H1 (cell line): ENCODE measurements at regions not wholly inside any gene's neighbourhood (a gene's known extent, or its start where the extent isn't known, plus 50 kb on each side); places are given as distances from the start of the nearest gene placed in this dataset.

Experiments
- CTCF ChIA-PET: fragments of 300-600 bp; sonication (Branson Sonifier 250); formaldehyde crosslinking; loops from one replicate; lab custom pipeline; 2021; ENCODE audit not compliant: partially characterized antibody; lab: Charles Lee
- POLR2A ChIA-PET: fragments of 300-600 bp; sonication (Branson Sonifier 250); formaldehyde crosslinking; loops from one replicate; lab custom pipeline; 2021; ENCODE audit warnings: inconsistent platforms; ENCODE audit not compliant: partially characterized antibody; lab: Charles Lee
- DNase-seq, 2 experiments: peaks; one replicate each; pipeline versions ENCODE4 v3.0.0 to v3.0.0-alpha.2; 2010 to 2022; ENCODE audit warnings: low spot score in 2 of 2, low read depth in 1 of 2, mixed read lengths in 1 of 2
- FAIRE-seq: peaks from 2 replicates; lab custom pipeline; 2011; peaks lifted over from hg19 to GRCh38; lab: Jason Lieb, UNC
- H2AFZ ChIP-seq: 2 replicates; pipeline ENCODE4 v1.8.1; 2012; ENCODE audit warnings: low read length, inconsistent platforms
- H2AK5ac ChIP-seq: 2 replicates; pipeline ENCODE4 v1.6.1; 2013; ENCODE audit warnings: low read depth, low read length
- H2BK120ac ChIP-seq: replicated peaks from 2 replicates; pipeline ENCODE3; 2013; ENCODE audit warnings: low read depth, low read length, inconsistent platforms
- H2BK12ac ChIP-seq: 2 replicates; pipeline ENCODE4 v1.6.1; 2013; ENCODE audit warnings: low read depth, low read length
- H2BK15ac ChIP-seq: 2 replicates; pipeline ENCODE4 v1.6.1; 2013; ENCODE audit warnings: low read length
- H2BK20ac ChIP-seq: 2 replicates; pipeline ENCODE4 v1.6.1; 2013; ENCODE audit warnings: low read length
- H2BK5ac ChIP-seq: 2 replicates; pipeline ENCODE4 v1.6.1; 2013; ENCODE audit warnings: low read depth, low read length
- H3K14ac ChIP-seq: 2 replicates; pipeline ENCODE4 v1.6.1; 2013; ENCODE audit warnings: inconsistent platforms; ENCODE audit not compliant: insufficient read length
- H3K18ac ChIP-seq: 2 replicates; pipeline ENCODE4 v1.6.1; 2013; ENCODE audit warnings: low read length; ENCODE audit errors: extremely low read depth
- H3K23ac ChIP-seq: 2 replicates; pipeline ENCODE4 v1.6.1; 2013; ENCODE audit warnings: inconsistent platforms; ENCODE audit not compliant: insufficient read length
- H3K23me2 ChIP-seq: 2 replicates; pipeline ENCODE4 v1.6.1; 2013; ENCODE audit warnings: low read depth, low read length
- H3K27ac ChIP-seq: 2 replicates; pipeline ENCODE4 v1.6.1; 2011; ENCODE audit warnings: low read depth, low read length, inconsistent platforms
- H3K27me3 ChIP-seq, 4 experiments: replicated peaks in 1 of 4; 1 replicate in 1 of 4; 2 replicates in 3 of 4; pipeline versions ENCODE4 v1.6.1 to v1.8.1; 2011 to 2013; ENCODE audit warnings: low read length in 3 of 4, mild to moderate bottlenecking in 3 of 4, inconsistent platforms in 2 of 4, mixed read lengths in 2 of 4, moderate library complexity in 1 of 4; ENCODE audit not compliant: control insufficient read depth in 3 of 4, insufficient read depth in 3 of 4; ENCODE audit errors: extremely low read depth in 1 of 4
- H3K36me3 ChIP-seq, 4 experiments: 2 replicates each; pipeline versions ENCODE4 v1.6.1 to v1.8.1; 2011 to 2013; ENCODE audit warnings: mild to moderate bottlenecking in 4 of 4, low read length in 3 of 4, moderate library complexity in 2 of 4, control low read depth in 1 of 4, inconsistent platforms in 1 of 4; ENCODE audit not compliant: insufficient read depth in 4 of 4, control insufficient read depth in 2 of 4
- H3K4ac ChIP-seq: replicated peaks from 2 replicates; pipeline ENCODE3; 2013; ENCODE audit warnings: low read length, low read depth, mixed read lengths, inconsistent platforms; ENCODE audit not compliant: insufficient read length
- H3K4me1 ChIP-seq, 4 experiments: replicated peaks in 1 of 4; 1 replicate in 1 of 4; 2 replicates in 3 of 4; pipeline versions ENCODE4 v1.6.1 to v1.8.1; 2011 to 2013; ENCODE audit warnings: low read length in 3 of 4, inconsistent platforms in 2 of 4, mixed read lengths in 1 of 4; ENCODE audit not compliant: insufficient read depth in 4 of 4, control insufficient read depth in 3 of 4
- H3K4me2 ChIP-seq, 2 experiments: 2 replicates each; pipeline versions ENCODE4 v1.6.1 to v1.8.1; 2011 to 2013; ENCODE audit warnings: low read depth in 2 of 2, low read length in 2 of 2, control low read depth in 1 of 2, inconsistent platforms in 1 of 2, mild to moderate bottlenecking in 1 of 2; ENCODE audit not compliant: insufficient read depth in 1 of 2
- H3K4me3 ChIP-seq, 4 experiments: fragments of 200-600, 300-600 bp in 1 of 4; sonication (generic), shearing (Covaris generic), sonication (Bioruptor Twin) in 1 of 4; 2 replicates each; pipeline versions ENCODE4 v1.5.1 to v1.8.1; 2011 to 2016; ENCODE audit warnings: low read length in 4 of 4, low read depth in 3 of 4, control low read depth in 2 of 4, inconsistent platforms in 2 of 4, mild to moderate bottlenecking in 2 of 4, mixed read lengths in 1 of 4, moderate library complexity in 1 of 4; ENCODE audit not compliant: insufficient read depth in 2 of 4; ENCODE audit errors: extremely low read depth in 1 of 4
- H3K56ac ChIP-seq: replicated peaks from 2 replicates; pipeline ENCODE3; 2013; ENCODE audit warnings: low read depth, mild to moderate bottlenecking, mixed read lengths, low read length, inconsistent platforms; ENCODE audit not compliant: insufficient read length
- H3K79me1 ChIP-seq: 2 replicates; pipeline ENCODE4 v1.6.1; 2013; ENCODE audit warnings: low read depth, low read length, control low read depth
- H3K79me2 ChIP-seq, 2 experiments: 2 replicates each; pipeline versions ENCODE4 v1.6.1 to v1.8.1; 2012 to 2013; ENCODE audit warnings: low read length in 2 of 2, mild to moderate bottlenecking in 2 of 2, inconsistent platforms in 1 of 2; ENCODE audit not compliant: insufficient read depth in 2 of 2, control insufficient read depth in 1 of 2
- H3K9ac ChIP-seq, 4 experiments: replicated peaks in 1 of 4; 1 replicate in 1 of 4; 2 replicates in 3 of 4; pipeline versions ENCODE4 v1.6.1 to v1.8.1; 2011 to 2013; ENCODE audit warnings: low read depth in 3 of 4, low read length in 3 of 4, control low read depth in 2 of 4, mild to moderate bottlenecking in 2 of 4, moderate library complexity in 2 of 4, inconsistent platforms in 1 of 4; ENCODE audit errors: extremely low read depth in 1 of 4
- H3K9me3 ChIP-seq, 2 experiments: 2 replicates each; pipeline versions ENCODE4 v1.6.1 to v1.8.1; 2012 to 2013; ENCODE audit warnings: mild to moderate bottlenecking in 2 of 2, moderate library complexity in 2 of 2, control low read depth in 1 of 2, inconsistent platforms in 1 of 2, low read depth in 1 of 2, low read length in 1 of 2, mixed read lengths in 1 of 2; ENCODE audit not compliant: insufficient read depth in 2 of 2
- H4K20me1 ChIP-seq, 2 experiments: replicated peaks in 1 of 2; 2 replicates each; pipeline versions ENCODE3 to v1.8.1; 2011 to 2013; ENCODE audit warnings: inconsistent platforms in 2 of 2, low read length in 2 of 2, mild to moderate bottlenecking in 1 of 2; ENCODE audit not compliant: insufficient read depth in 2 of 2, control insufficient read depth in 1 of 2
- H4K5ac ChIP-seq: 2 replicates; pipeline ENCODE4 v1.6.1; 2013; ENCODE audit warnings: low read length, low read depth, mixed read lengths, inconsistent platforms; ENCODE audit not compliant: insufficient read length
- H4K8ac ChIP-seq: 2 replicates; pipeline ENCODE4 v1.8.0; 2013; ENCODE audit warnings: mild to moderate bottlenecking, moderate library complexity, low read length, inconsistent platforms; ENCODE audit not compliant: insufficient read depth; ENCODE audit errors: extremely low read depth
- H4K91ac ChIP-seq: replicated peaks from 2 replicates; pipeline ENCODE3; 2013; ENCODE audit warnings: low read length, mixed read lengths, inconsistent platforms; ENCODE audit not compliant: insufficient read length
- ATF2 ChIP-seq: IDR thresholded peaks from 2 replicates; pipeline ENCODE4 v1.6.1; 2012; ENCODE audit warnings: low read length, inconsistent platforms
- ATF3 ChIP-seq: IDR thresholded peaks from 2 replicates; pipeline ENCODE4 v1.6.1; 2011; ENCODE audit warnings: low read depth, mild to moderate bottlenecking, low read length; ENCODE audit not compliant: insufficient read depth
- KDM1A ChIP-seq: fragments of 200-600, 300-600 bp; sonication (generic); IDR thresholded peaks from 2 replicates; pipeline ENCODE4 v1.7.1; 2016; ENCODE audit warnings: mild to moderate bottlenecking, low read length, borderline replicate concordance
- MAFK ChIP-seq: IDR thresholded peaks from 2 replicates; pipeline ENCODE4 v1.6.1; 2012; ENCODE audit warnings: low read depth, mild to moderate bottlenecking, improper control_type of control experiment, low read length
- POU5F1 ChIP-seq: IDR thresholded peaks from 2 replicates; pipeline ENCODE4 v1.6.1; 2011; ENCODE audit warnings: low read depth, mild to moderate bottlenecking, low read length, moderate library complexity
- RNF2 ChIP-seq: fragments of 200-900, 300-1000 bp; sonication (generic); IDR thresholded peaks from 2 replicates; pipeline ENCODE4 v1.7.1; 2016; ENCODE audit warnings: borderline replicate concordance, low read depth, mild to moderate bottlenecking, antibody characterized with exemption, low read length; ENCODE audit not compliant: poor library complexity, severe bottlenecking; ENCODE audit errors: missing control alignments
- SIRT6 ChIP-seq: IDR thresholded peaks from one replicate; pipeline ENCODE4 v1.7.1; 2012; ENCODE audit warnings: low read length, inconsistent platforms
- WGBS, 2 experiments: shearing (Covaris generic) in 1 of 2; methylation state at CpG; one replicate each; pipeline versions ENCODE4 v1.1.6 to v1.1.7; 2013 to 2015; ENCODE audit warnings: low lambda C conversion rate in 2 of 2, mixed read lengths in 2 of 2, inconsistent platforms in 1 of 2, low coverage in 1 of 2, missing lambda C conversion rate in 1 of 2; ENCODE audit not compliant: insufficient replicate concordance in 2 of 2, insufficient coverage in 1 of 2, insufficient read length in 1 of 2; ENCODE audit errors: extremely low coverage in 1 of 2, missing lambda C conversion rate in 1 of 2; 5-methylcytosine and 5-hydroxymethylcytosine counted together

GRCh38 chr6:106783640-106784566 lies 154.5 kb downstream of the QRSL1 start:
- Histone ChIP-seq H3K79me2 (no peaks in the 10 kb centered on the region), H3K18ac (no peak overlapping the region), H3K4me2 (no peak overlapping the region), H2BK12ac (no peak overlapping the region), H3K14ac (no peak overlapping the region), H3K56ac (no peak overlapping the region), H4K5ac (no peak overlapping the region), H3K4ac (no peak overlapping the region), H3K23me2 (no peaks in the 10 kb centered on the region), H3K4me1 (peaks cover 0 to 3% (median 1%) of the 10 kb centered on the region in 4 experiments; a peak in 3 of 7 replicates), H2BK120ac (no peak overlapping the region), H3K27ac (no peak overlapping the region), H3K23ac (no peak overlapping the region), H2BK5ac (no peak overlapping the region), H3K9ac (no peak overlapping the region), H4K20me1 (no peaks in the 10 kb centered on the region), H4K91ac (no peak overlapping the region), H2AK5ac (no peak overlapping the region), H3K79me1 (no peaks in the 10 kb centered on the region), H3K36me3 (no peaks in the 10 kb centered on the region; a peak in 1 of 8 replicates), H4K8ac (no peak overlapping the region), H2BK15ac (no peak overlapping the region), H2BK20ac (no peak overlapping the region), H3K27me3 (no peaks in the 10 kb centered on the region), H3K4me3 (no peak overlapping the region), H3K9me3 (peaks cover 8 to 27% of the 10 kb centered on the region in 2 experiments), H2AFZ (no peak overlapping the region)
- DNase-seq (no peak), FAIRE-seq (no peak)
- 88% methylated on average over 3 of the region's 3 CpGs; no CpG with 5 or more reads in 1 of the 2 experiments for WGBS, 2 experiments
- CTCF ChIA-PET, result interaction anchor here (0.8 to 1.0 kb wide), 2 partner anchors 13 to 88 kb away, joined by 3 read pairs; no protein-coding TSS in a partner anchor
- POLR2A ChIA-PET, result interaction anchor here (0.8 to 1.5 kb wide), 2 partner anchors 11 to 34 kb away, joined by 3 to 4 read pairs; no protein-coding TSS in a partner anchor
- TF ChIP-seq ATF2 (no peak), ATF3 (no peak), RNF2 (no peak), SIRT6 (no peak), MAFK (no peak), POU5F1 (no peak), KDM1A (no peak)
